Neuron (in vitro differentiated cells): ENCODE measurements at regions not wholly inside any gene's neighbourhood (a gene's known extent, or its start where the extent isn't known, plus 50 kb on each side); places are given as distances from the start of the nearest gene placed in this dataset.

Experiments used
- H2AFZ ChIP-seq: one replicate; pipeline ENCODE4 v1.6.1; 2013; ENCODE audit warnings: low read depth, mild to moderate bottlenecking, inconsistent platforms, low read length, moderate library complexity
- H3K27me3 ChIP-seq: one replicate; pipeline ENCODE4 v1.6.1; 2013; ENCODE audit warnings: low read length; ENCODE audit not compliant: insufficient read depth
- H3K36me3 ChIP-seq: one replicate; pipeline ENCODE4 v1.6.1; 2013; ENCODE audit warnings: low read length; ENCODE audit not compliant: insufficient read depth
- H3K4me1 ChIP-seq: one replicate; pipeline ENCODE4 v1.6.1; 2013; ENCODE audit warnings: low read length; ENCODE audit not compliant: insufficient read depth
- H3K4me3 ChIP-seq: 2 replicates; pipeline ENCODE4 v1.5.1; 2013; ENCODE audit warnings: mild to moderate bottlenecking, low read length, moderate library complexity
- H3K9me3 ChIP-seq: one replicate; pipeline ENCODE4 v1.6.1; 2013; ENCODE audit warnings: low read length

GRCh38 chr13:104111031-104111430 lies 1044.8 kb upstream of the SLC10A2 start:
- Histone ChIP-seq H3K36me3 (no peaks in the 10 kb centered on the region), H2AFZ (no peak overlapping the region), H3K4me1 (no peaks in the 10 kb centered on the region), H3K9me3 (no peaks in the 10 kb centered on the region), H3K27me3 (no peaks in the 10 kb centered on the region), H3K4me3 (no peak overlapping the region)

GRCh38 chr13:104106705-104107393 lies 1040.6 kb upstream of the SLC10A2 start:
- H3K27me3 ChIP-seq, result no peaks in the 10 kb centered on the region
- H3K9me3 ChIP-seq, result no peaks in the 10 kb centered on the region
- no peak overlapping the region for H3K4me3 ChIP-seq
- H3K36me3 ChIP-seq, result no peaks in the 10 kb centered on the region
- no peaks in the 10 kb centered on the region for H3K4me1 ChIP-seq
- H2AFZ ChIP-seq, result no peak overlapping the region

- Histone ChIP-seq H3K36me3 (no peaks in the 10 kb centered on the region), H3K4me3 (no peak overlapping the region), H3K4me1 (no peaks in the 10 kb centered on the region), H3K27me3 (no peaks in the 10 kb centered on the region), H3K9me3 (no peaks in the 10 kb centered on the region), H2AFZ (no peak overlapping the region)
These were observed 1039.5 kb upstream of the SLC10A2 start for GRCh38 chr13:104105418-104106355.

- no peak overlapping the region for H2AFZ ChIP-seq
- H3K9me3 ChIP-seq, result no peaks in the 10 kb centered on the region
- no peaks in the 10 kb centered on the region for H3K27me3 ChIP-seq
These were observed 1033.5 kb upstream of the SLC10A2 start for GRCh38 chr13:104099750-104100149.

GRCh38 chr13:104098421-104098820 lies 1032.2 kb upstream of the SLC10A2 start:
- no peak overlapping the region for H2AFZ ChIP-seq
- no peaks in the 10 kb centered on the region for H3K4me1 ChIP-seq
- no peaks in the 10 kb centered on the region for H3K9me3 ChIP-seq
- no peak overlapping the region for H3K4me3 ChIP-seq
- no peaks in the 10 kb centered on the region for H3K36me3 ChIP-seq
- no peaks in the 10 kb centered on the region for H3K27me3 ChIP-seq

More at GRCh38 chr13:104099750-104100149, 1033.5 kb upstream of the SLC10A2 start:
- Histone ChIP-seq H3K36me3 (no peaks in the 10 kb centered on the region), H3K4me1 (no peaks in the 10 kb centered on the region), H3K4me3 (no peak overlapping the region)

GRCh38 chr13:104086759-104087158 lies 1020.5 kb upstream of the SLC10A2 start:
- H3K4me3 ChIP-seq, result no peak overlapping the region
- H2AFZ ChIP-seq, result no peak overlapping the region
- H3K4me1 ChIP-seq, result no peaks in the 10 kb centered on the region
- H3K9me3 ChIP-seq, result peaks cover 2% of the 10 kb centered on the region
- H3K27me3 ChIP-seq, result no peaks in the 10 kb centered on the region
- H3K36me3 ChIP-seq, result no peaks in the 10 kb centered on the region

- Histone ChIP-seq H3K4me3 (no peak overlapping the region), H3K4me1 (no peaks in the 10 kb centered on the region), H3K9me3 (peaks cover 2% of the 10 kb centered on the region), H3K36me3 (no peaks in the 10 kb centered on the region), H3K27me3 (no peaks in the 10 kb centered on the region), H2AFZ (no peak overlapping the region)
These were observed 1020.0 kb upstream of the SLC10A2 start for GRCh38 chr13:104086210-104086609.

- Histone ChIP-seq H3K36me3 (no peaks in the 10 kb centered on the region), H3K4me1 (no peaks in the 10 kb centered on the region), H3K4me3 (no peak overlapping the region), H3K9me3 (peaks cover 2% of the 10 kb centered on the region), H3K27me3 (no peaks in the 10 kb centered on the region), H2AFZ (no peak overlapping the region)
These were observed 1019.4 kb upstream of the SLC10A2 start for GRCh38 chr13:104085611-104086010.

GRCh38 chr13:104074326-104074725 lies 1008.1 kb upstream of the SLC10A2 start:
- Histone ChIP-seq H3K36me3 (no peaks in the 10 kb centered on the region), H3K9me3 (no peaks in the 10 kb centered on the region), H3K27me3 (no peaks in the 10 kb centered on the region), H3K4me1 (no peaks in the 10 kb centered on the region), H2AFZ (no peak overlapping the region), H3K4me3 (no peak overlapping the region)

- no peak overlapping the region for H2AFZ ChIP-seq
- H3K27me3 ChIP-seq, result no peaks in the 10 kb centered on the region
- no peaks in the 10 kb centered on the region for H3K4me1 ChIP-seq
- no peaks in the 10 kb centered on the region for H3K9me3 ChIP-seq
- H3K4me3 ChIP-seq, result no peak overlapping the region
- H3K36me3 ChIP-seq, result no peaks in the 10 kb centered on the region
These were observed 1005.6 kb upstream of the SLC10A2 start for GRCh38 chr13:104071806-104072205.

- no peaks in the 10 kb centered on the region for H3K36me3 ChIP-seq
- H3K4me1 ChIP-seq, result no peaks in the 10 kb centered on the region
- H2AFZ ChIP-seq, result no peak overlapping the region
These were observed 999.1 kb upstream of the SLC10A2 start for GRCh38 chr13:104065328-104065727.

GRCh38 chr13:104057861-104058260 lies 991.6 kb upstream of the SLC10A2 start:
- Histone ChIP-seq H3K4me3 (no peak overlapping the region), H2AFZ (no peak overlapping the region), H3K27me3 (no peaks in the 10 kb centered on the region), H3K4me1 (no peaks in the 10 kb centered on the region), H3K36me3 (no peaks in the 10 kb centered on the region), H3K9me3 (no peaks in the 10 kb centered on the region)

More at GRCh38 chr13:104065328-104065727, 999.1 kb upstream of the SLC10A2 start:
- H3K4me3 ChIP-seq, result no peak overlapping the region
- H3K27me3 ChIP-seq, result no peaks in the 10 kb centered on the region
- H3K9me3 ChIP-seq, result no peaks in the 10 kb centered on the region

- Histone ChIP-seq H3K27me3 (no peaks in the 10 kb centered on the region), H3K4me3 (no peak overlapping the region), H2AFZ (no peak overlapping the region), H3K4me1 (no peaks in the 10 kb centered on the region), H3K9me3 (no peaks in the 10 kb centered on the region), H3K36me3 (no peaks in the 10 kb centered on the region)
These were observed 979.7 kb upstream of the SLC10A2 start for GRCh38 chr13:104045907-104046306.
